ENCODE measurements at regions not wholly inside any gene's neighbourhood (a gene's known extent, or its start where the extent isn't known, plus 50 kb on each side); places are given as distances from the start of the nearest gene placed in this dataset.
A peak's percentile ranks its signal among the peaks of the same experiment; 100 is the strongest.
"Not testable (repeated sequence)": the region's sequence is repeated elsewhere in the genome, so short reads cannot be mapped to it uniquely, and the experiment has no call there.

GRCh38 chr10:133011882-133012281 is 69.5 kb upstream of the CFAP46 start:
- Histone ChIP-seq H3K36me3 (no peaks in the 10 kb centered on the region), H3K9me3 (no peaks in the 10 kb centered on the region), H3K4me3 (no peak overlapping the region), H3K4me1 (peaks cover 0 to 32% (median 8%) of the 10 kb centered on the region in 9 donors), H3K27me3 (peaks cover 0 to 18% (median 0%) of the 10 kb centered on the region in 7 donors), H3K27ac (peak overlapping the region in 1 of 10 donors; percentile 91)
- ATAC-seq (no peak), DNase-seq (no peak)
- intact Hi-C loops (cut with DNase I), result no loop called here
- 77 to 81% methylated on average over 10 of the region's 10 CpGs for WGBS, 2 donors
- no peak for TF ChIP-seq CTCF (IDR thresholded peaks at IDR 0.05)

- 81 to 92% methylated on average over 9 of the region's 9 CpGs for WGBS, 2 donors
- Histone ChIP-seq H3K27ac (peak overlapping the region in 1 of 10 donors; percentile 91), H3K27me3 (peaks cover 0 to 22% (median 2%) of the 10 kb centered on the region in 7 donors), H3K4me1 (peaks cover 0 to 32% (median 8%) of the 10 kb centered on the region in 9 donors)
- H3K36me3 ChIP-seq; intact Hi-C loops (cut with DNase I); H3K9me3 ChIP-seq; DNase-seq; H3K4me3 ChIP-seq; ATAC-seq: not testable (repeated sequence)
Observed at GRCh38 chr10:133011393-133011792, 69.0 kb upstream of the CFAP46 start.

- H3K27ac ChIP-seq; ATAC-seq; H3K36me3 ChIP-seq; DNase-seq; H3K9me3 ChIP-seq; H3K4me3 ChIP-seq; intact Hi-C loops (cut with DNase I): not testable (repeated sequence)
- H3K4me1 ChIP-seq, result peaks cover 0 to 32% (median 8%) of the 10 kb centered on the region in 9 donors
- H3K27me3 ChIP-seq, result peaks cover 0 to 22% (median 5%) of the 10 kb centered on the region in 7 donors
- WGBS, 2 donors, result 93 to 94% methylated on average over 6 of the region's 6 CpGs
Observed at GRCh38 chr10:133010843-133011179, 68.4 kb upstream of the CFAP46 start.

GRCh38 chr10:133010095-133010842 is 67.9 kb upstream of the CFAP46 start:
- TF ChIP-seq CTCF (IDR thresholded peaks at IDR 0.05), result no peak
- peak in 1 of 2 donors; percentile 12 for DNase-seq
- Histone ChIP-seq H3K4me1 (peaks cover 0 to 32% (median 8%) of the 10 kb centered on the region in 9 donors), H3K9me3 (no peaks in the 10 kb centered on the region), H3K36me3 (no peaks in the 10 kb centered on the region), H3K4me3 (peak overlapping the region in 1 of 10 donors; percentile 36), H3K27me3 (peaks cover 0 to 25% (median 7%) of the 10 kb centered on the region in 7 donors), H3K27ac (peak overlapping the region in 4 of 10 donors; percentile 26 to 85 (median 60))
- WGBS, 2 donors, result 84% methylated on average over 23 of the region's 23 CpGs
- intact Hi-C loops (cut with DNase I), result no loop called here
- ATAC-seq, result peak in 2 of 8 donors; percentile 10 to 23

- ATAC-seq (peak; percentile 77 to 91 (median 86)), DNase-seq (peak; percentile 69 to 72)
- peak overlapping the region in 5 of 10 donors; percentile 5 to 85 (median 51) for H3K27ac ChIP-seq
- intact Hi-C loops (cut with DNase I), result no loop called here
- TF ChIP-seq CTCF (IDR thresholded peaks at IDR 0.05), result no peak
- peak overlapping the region in 1 of 10 donors; percentile 36 for H3K4me3 ChIP-seq
- peaks cover 0 to 32% (median 8%) of the 10 kb centered on the region in 9 donors for H3K4me1 ChIP-seq
- WGBS, 2 donors, result 38 to 41% methylated on average over 23 of the region's 23 CpGs
- peaks cover 0 to 25% (median 3%) of the 10 kb centered on the region in 7 donors for H3K27me3 ChIP-seq
- no peaks in the 10 kb centered on the region for H3K36me3 ChIP-seq
- no peaks in the 10 kb centered on the region for H3K9me3 ChIP-seq
Observed at GRCh38 chr10:133009218-133009950, 67.0 kb upstream of the CFAP46 start.

Data from heart right ventricle (tissue), 16 donors.